ENCODE measurements at regions not wholly inside any gene's neighbourhood (a gene's known extent, or its start where the extent isn't known, plus 50 kb on each side); places are given as distances from the start of the nearest gene placed in this dataset.

DNA sequence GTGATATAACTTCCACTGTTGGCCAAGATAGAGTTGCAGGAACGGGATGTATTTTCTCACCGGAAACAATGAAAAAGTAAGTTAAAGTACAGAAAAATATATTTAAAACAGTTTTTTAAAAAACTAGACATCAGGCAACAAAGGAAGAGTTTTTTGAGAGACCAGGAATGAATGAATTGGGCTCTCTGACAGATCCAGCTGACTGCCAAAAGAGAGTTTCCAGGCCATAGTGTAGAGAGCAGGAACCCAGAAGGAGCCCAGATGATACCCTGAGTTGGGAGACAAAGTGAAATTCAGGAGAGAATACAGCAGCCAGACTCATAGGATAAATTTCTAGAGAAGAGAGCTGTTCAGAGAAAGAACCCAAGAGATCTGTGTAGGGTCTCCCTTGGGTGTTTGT, 362.6 kb upstream of the SMIM21 start:
- DNase-seq, result no peak

DNA sequence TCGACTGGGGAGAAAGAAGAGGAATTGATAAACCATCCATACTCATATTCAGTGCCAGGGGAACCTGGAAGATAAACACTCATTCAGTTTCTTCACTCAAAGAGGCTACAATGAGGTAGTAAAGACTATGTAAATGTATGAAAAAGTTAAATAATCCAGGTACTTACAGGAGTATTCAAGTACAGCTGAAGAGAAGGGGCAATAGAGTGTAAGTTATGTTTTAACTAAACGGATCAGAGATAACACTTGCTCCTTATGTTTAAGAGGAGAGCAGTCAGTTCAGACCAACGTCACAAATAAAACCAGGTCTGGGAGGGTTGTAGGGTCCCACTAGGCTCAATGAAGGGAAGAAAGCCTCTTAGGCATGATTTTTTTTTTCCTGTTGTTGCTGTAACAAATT, 358.3 kb upstream of the SMIM21 start:
- no peak for DNase-seq

DNA sequence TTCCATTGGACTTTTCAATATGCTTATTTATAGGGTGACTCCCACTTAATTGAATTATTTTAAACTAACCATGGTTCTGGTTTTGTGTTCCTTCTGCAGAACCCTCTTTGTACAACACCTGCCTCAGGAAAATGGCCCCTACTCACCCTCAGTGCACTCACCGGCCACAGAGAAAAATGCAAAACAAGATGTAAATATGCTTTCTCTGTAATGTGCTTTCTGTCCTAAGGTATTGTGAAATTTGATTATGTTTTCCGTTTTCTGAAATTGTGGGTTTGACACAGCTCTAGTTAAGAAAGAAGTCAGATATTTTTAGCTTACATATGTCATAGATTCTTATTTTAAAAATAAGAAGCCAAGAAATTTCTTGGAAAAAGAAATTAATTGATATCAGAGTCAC, 357.7 kb upstream of the SMIM21 start:
- no peak for DNase-seq

DNA sequence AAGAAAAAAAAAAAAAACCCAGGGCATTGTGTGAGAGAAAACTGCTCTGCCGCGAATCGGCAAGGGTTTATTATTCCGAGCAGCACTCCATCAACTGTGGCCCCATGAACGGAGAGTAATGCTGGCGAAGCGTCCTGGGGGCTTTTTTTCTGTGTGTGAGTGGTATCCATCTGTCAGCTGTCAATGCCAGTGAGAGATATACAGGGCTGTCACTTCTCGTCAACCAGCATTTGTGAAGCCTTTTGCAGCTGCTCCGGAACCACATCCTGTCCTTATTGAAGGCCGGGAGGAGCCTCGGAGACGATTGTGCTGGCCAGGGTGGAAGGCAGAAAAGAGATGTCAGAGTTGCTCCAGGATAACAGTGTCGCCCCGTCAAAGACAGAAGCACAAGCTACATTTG, 356.9 kb upstream of the SMIM21 start:
- DNase-seq, result no peak

DNA sequence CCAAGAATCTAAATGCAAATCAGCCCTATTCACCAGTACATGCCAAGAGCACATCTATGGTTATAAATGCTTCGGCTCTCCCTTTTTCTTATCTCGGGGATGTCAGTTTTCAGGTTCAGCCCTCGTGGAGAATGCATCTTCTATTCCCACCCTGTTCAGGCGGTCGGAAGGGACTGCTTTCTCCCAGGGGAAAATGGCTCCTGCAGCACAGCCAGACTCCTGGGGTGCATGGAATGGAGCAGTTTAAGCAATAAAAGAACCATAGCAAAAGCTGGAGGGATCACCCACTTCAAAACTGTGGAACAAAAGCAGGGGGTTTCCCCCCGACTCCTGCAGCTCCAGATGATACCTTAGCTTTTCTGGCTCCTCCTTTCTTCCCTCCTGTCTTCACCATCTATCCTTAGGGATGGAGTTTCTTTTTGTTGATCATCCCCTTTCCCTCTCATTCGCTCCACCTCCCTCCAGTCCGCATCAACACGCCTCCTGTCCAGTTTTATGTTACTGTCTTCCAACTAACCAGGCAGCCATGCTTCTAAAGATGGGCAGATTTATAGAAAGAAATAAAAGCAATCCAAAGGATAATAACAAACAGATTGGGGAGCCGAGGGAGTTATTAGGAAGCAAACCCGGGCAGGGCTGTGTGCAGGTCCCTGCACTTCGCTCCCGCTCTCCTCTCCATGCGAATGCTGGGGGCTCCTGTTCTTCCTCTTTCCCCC, 356.2 kb upstream of the SMIM21 start:
- no peak for DNase-seq

DNA sequence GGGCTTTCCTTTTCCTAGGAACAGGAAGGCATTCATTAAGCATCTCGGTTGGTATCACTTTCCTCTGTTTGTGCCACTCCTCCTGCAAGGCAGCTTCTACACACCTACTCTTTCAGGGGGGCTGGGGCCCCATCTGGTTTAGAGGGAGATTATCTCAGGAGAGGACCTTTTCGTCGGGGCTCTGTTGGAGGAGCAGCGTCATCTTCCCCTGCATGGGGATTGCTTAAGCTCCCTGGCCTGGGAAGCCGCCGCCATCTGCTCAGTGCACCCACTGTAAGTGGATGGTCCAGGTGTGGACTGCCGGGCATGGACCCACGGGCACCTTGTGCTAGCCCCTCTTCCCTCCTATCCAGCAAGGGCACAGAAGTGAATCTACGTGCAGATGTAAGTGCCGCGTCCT, 355.3 kb upstream of the SMIM21 start:
- no peak for DNase-seq

DNA sequence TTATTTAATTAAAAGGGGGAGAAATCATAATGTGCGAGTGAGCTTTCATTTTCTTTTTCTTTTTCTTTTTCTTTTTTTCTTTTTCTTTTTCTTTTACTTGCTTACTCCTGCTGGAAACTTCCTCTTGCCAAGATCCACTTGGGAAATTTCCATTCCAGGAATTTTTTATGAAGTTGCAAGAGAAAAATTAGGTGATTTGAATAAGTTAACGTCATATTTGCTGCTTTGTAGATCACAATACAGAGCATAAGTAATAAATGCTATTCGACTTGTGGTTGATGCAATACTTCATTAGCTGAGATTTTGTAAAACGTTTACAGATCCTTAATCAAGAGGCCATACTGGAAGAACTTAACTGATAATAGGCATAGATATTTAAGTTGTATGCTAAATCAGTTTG, 354.7 kb upstream of the SMIM21 start:
- no peak for DNase-seq

DNA sequence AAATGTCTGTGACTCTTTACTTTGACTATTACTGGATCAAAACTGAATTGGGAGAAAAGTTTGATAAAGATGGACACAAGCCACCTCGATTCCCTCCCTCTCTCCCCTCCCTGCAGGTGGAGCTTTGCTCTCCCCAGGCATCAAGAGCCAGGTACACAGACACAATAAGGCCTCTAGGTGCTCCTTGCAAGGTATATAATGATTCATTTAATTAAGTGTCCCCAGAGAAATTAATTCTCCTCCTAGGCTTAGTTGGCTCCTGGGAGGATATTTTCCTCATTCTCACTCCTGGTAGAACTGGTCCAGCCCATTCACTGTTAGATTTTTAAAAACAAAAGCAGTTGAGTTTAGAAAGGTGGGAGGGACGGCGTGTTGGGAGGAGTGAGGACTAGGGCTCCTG, 352.4 kb upstream of the SMIM21 start:
- DNase-seq, result no peak

DNA sequence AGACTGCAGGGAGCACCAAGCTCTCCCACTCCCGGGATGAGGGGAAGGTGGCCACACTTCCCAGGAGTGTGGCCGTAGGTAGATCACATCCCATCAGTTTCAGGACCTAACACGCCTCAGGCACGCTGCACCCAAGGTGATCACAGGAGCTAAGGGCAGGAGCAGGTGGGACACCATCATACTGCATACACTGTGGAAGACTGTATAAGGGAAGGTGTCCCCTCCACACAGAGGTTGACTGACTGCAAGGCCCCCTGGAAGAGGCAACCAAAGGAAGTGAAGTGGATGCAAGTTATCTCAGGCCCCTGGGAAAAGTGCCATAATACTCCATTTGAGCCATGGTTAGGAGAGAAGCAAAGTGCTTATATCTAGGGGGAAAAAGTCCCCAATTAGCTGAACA, 351.9 kb upstream of the SMIM21 start:
- no peak for DNase-seq

DNA sequence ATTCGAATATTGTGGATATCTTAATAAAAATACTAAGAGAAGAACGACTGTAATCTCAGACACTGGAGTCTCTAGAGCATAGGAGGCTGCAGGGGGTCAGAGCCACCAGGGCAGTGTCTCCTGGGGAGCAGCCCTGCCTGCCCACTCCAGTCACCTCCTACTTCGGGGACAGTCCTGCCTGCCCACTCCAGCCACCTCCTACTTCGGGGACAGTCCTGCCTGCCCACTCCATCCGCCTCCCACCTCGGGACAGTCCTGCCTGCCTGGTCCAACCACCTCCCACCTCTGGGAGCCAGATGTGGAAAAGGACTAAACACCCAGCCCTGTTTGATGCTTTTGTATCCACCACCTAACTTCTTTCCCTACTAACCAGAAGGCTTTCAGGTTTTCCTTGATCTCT, 350.1 kb upstream of the SMIM21 start:
- DNase-seq, result no peak

DNA sequence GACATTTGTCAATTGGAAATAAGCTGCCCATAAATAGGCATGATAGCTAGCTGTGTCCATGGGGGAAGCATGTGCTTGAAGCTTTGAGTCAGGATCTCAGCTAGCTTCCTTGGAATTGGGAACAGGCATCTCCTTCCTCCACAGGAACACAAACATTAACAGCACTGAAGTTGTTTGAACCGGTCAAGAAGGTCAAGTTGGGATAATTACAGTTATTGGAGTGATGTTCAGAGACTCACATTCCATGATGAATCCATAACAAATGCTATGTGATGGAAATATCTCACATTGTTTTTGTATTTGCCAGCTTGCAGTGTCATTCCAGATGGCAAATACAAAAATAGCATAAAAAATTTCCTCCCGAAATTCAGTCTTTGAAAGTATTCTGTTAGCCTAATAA, 347.6 kb upstream of the SMIM21 start:
- DNase-seq, result no peak

DNA sequence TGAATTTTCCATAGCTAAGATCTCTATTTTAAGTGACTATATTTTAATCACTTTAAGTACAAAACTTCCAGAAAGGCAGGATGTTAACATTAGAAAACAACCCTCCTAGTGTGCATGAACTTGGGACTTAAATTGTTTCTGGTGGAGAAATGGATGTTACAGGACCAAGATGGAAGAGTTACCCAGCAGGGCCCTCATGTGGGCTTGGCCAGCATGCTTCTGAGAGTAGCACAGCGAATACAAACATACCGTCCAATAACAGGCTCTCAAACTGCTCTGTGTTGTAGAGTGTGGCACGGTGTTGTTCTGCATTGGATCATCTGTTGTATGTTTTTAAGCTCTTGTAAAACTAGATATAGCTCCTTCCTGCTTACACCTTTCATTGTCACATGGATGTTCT, 346.1 kb upstream of the SMIM21 start:
- no peak for DNase-seq

DNA sequence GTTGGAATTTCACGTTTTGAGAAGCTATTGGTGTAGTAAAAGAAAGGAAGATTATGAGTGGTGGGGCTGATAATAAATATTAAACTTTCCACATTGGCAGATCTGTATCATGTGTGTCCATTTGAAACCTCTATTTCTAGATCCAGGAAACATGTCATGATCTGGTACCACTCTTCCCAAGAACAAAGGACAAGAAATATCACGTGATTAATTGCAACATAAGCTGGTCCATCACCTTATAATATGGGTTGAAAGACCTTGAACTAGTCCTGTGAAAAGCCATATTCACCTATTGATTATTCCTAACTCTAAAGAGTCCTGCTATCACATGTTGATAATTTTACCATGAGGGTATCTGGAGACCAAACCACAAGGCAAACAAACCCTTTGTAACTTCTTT, 335.3 kb upstream of the SMIM21 start:
- DNase-seq, result no peak

DNA sequence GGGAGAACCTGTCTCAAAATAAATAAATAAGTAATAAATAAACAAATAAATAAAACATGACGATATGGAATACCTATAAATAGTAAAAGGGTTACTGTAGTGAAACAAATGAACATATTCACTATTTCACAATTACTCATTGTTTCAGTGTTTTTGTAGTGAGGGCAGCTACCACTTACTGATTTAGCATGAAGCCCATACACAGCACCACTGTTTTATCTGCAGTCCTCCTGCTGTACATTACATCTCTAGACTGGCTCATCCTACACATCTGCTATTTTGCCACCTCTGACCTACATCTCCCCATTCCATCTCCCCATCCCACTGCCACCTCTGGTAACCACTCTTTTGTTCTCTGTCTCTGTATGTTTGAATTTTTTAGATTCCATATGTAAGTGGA, 332.7 kb upstream of the SMIM21 start:
- DNase-seq, result no peak

DNA sequence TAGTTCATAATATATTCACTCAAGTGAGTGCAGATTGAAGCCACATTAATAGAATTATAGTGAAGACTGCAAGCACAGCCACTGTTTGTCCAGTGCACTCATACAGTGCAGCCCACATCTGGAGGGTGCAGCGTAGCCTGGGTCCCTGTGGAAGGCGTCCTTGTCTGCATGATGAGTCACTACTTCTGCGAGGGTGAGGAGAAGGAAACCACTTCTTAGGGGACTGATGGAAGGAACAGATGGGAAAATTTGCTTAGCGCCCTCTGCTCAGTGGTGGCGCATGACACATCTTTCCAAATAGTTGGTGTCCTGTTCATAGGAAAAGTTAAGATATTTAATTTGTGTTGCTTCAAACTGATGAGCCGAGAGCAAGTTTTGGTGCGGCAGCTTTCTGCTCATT, 330.4 kb upstream of the SMIM21 start:
- DNase-seq, result no peak

DNA sequence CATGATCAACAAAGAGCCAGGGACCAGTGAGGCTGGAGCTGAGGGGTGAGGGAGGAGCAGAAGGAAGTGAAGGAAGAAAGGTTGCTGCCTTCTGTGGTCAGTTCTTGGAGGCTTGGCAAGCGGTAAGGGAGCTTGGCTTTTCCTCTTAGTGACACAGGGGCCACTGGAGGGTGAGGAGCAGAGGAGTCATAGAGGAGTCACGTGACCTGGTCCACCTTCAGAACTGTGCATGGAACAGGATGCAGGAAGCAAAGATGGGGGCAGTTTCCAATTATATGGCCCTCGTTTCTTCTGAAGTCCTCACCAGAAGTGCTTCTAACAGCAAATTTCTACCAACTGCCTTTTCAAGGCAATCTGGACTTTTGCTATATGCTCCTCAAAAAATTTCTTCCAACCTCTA, 326.9 kb upstream of the SMIM21 start:
- no peak for DNase-seq

DNA sequence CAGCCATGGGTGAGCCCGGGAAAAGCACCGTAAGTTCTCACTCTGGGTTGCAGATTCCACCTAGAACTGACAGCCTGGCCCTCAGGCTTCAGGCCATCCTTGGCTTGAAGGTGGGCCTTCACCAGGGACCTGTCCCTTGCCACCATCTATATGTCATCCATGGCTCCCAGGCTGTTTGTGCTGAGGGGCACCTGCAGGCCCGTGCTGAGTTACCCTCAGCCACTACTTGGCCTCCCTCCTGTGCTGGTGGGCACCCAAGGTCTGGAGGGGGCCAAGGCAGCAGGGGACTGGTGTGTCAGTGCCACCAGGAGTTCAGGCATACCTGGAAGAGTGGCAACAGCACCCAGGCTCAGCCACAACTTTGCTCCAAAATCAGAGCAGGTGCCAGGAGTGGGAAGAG, 326.2 kb upstream of the SMIM21 start:
- DNase-seq, result no peak

DNA sequence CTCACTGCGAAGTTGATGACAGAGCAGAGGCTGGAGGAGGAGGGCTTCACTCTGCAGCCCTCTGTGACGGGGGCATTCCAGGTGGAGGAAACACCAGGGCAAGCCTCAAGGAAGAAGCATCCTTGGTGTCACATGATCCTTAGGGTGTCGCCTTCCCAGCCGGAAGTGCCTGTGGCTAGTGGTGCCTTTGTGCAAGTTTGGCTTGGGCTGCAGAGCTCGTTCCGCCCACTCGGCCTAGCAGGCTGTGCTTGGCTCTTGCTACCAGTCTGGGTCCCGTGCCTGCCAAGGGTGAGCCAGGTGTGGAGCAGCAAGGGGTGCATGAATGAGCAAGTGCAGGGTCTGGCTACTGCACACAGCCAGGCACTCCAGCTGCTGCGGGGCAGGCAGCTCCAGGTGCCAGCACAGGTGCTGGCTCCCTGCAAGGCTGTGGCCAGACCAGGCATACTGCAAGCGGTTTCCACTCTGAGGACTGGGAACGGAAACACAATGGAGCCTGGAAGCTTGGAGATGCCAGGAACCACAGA, 325.3 kb upstream of the SMIM21 start:
- no peak for DNase-seq

DNA sequence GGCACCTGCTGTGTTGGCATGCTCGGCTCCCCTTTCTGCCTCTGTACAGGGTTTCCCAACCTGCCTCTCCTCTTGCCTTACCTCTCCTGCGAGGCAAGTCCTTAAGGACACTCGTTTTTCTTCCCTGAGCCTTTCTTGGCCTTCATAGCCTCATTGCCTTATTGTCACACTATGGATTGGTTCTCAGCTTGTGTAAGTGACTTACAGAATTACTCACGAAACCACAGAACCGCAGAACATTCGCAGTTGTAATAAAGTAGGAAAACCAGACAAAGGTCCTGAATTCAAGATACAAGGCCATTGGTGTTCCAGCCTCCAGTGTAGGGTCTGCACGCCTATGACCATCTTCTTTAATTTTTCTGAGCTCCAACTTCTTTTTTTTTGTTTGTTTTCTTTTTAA, 317.6 kb upstream of the SMIM21 start:
- no peak for DNase-seq

DNA sequence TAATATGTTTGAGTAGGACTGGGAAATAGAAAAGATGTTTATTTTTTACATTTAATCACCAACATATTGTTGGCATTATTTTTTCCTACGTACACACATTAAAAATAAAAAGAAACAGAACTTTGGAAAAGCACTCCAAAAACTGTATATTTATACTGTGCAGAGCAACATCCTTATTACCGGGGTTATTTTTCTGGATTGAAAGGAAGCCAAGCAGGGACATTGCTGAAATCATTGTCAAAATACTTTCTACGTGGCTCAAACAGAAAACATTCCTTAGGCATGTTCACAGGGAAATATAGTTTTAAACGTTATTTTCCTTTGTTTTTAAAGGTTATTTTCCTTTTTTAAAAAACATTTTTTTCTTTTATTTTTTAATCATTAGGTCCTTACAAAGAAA, 315.0 kb upstream of the SMIM21 start:
- no peak for DNase-seq

DNA sequence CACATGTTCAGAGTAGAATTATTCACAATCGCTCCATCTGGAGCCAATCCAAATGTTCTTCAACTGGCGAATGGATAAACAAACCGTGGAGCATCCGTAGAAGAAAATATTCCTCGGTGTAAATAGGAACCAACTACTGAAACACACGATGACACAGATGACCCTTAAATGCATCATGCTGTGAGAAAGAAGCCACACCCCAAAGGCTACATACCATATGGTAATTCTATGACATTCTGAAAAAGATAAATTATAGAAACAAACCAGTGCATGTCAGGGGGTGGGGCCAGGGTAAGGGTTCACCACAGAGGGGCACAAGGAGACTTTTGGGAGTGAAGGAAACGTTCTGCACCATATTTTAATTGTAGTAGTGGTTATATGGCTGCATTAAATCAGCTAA, 312.2 kb upstream of the SMIM21 start:
- no peak for DNase-seq

DNA sequence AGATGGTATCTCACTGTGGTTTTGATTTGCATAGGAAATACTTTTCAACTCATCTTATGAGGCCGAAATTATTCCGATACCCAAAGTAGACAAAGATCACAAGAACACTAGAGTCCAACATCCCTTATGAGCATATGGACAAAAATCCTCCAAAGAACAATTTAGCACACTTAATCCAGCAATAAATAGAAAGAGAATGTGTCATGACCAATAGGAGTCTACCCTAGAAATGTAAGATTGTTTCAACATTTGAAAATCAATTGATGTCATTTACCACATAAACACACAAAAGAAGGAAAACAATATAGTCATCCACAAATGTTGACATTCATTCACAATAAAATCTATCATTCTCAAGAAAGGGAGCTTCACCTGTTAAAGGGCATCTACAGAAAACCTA, 307.8 kb upstream of the SMIM21 start:
- DNase-seq, result no peak

DNA sequence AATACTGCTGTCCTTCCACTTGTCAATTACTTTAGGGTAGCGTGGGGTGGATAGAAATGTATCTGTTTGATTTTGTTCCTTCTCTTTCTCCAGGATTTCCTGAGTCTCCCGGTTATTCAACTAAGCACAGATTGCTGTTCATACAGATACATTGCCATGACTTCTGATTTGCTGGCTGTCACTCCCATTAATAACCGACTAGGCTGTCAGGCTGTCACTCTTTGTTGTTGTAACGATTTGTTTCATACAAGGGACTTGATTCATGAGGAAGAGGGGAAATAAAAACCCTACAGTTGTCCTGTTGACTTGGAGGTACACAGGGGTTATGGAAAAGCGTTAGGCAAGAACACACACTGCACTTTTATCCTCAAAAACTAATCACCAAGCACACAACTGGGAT, 302.7 kb upstream of the SMIM21 start:
- DNase-seq, result no peak

DNA sequence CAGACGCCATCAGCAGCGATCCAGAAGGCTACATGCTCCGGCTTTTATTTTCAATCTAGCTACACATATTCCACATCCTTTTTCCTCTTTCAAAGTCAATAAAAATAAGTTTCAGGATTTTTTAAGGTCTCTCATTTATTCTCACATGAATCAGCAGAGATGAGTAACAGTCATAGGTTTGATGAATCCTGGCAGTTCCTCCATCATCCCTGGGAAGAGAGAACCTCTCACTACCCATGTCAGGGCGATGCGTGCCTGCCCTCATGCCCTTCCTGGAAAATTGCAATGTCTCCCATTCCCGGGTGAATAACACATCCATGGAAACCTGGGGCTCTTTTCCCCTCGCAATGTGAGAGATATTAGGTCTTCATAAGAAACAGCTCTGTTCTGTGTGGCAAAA, 301.1 kb upstream of the SMIM21 start:
- no peak for DNase-seq

DNA sequence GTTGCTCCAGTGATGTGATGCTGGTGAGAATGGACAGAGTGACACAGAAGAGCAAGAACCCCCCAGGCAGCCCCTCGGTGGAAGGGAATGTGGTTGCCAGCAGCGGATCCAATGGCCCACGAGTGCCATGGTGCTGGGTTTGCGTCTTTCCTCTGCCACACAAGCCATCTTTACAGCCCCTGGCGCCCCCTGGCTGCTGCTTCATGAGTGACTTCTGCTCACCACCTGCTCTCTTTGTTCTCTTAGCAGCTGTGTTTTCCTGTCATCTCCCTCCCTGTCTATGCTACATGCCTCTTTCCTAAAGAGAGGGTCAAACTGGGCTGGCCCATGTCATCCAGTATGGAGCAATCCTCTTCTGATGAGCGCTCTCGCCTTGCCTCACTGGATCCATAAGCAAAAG, 300.0 kb upstream of the SMIM21 start:
- DNase-seq, result peak; percentile 5 to 23

Data from inflammatory macrophage (primary cell).